Mesodermal cell (in vitro differentiated cells): ENCODE measurements at regions not wholly inside any gene's neighbourhood (a gene's known extent, or its start where the extent isn't known, plus 50 kb on each side); places are given as distances from the start of the nearest gene placed in this dataset.
"Not testable (repeated sequence)": the region's sequence is repeated elsewhere in the genome, so short reads cannot be mapped to it uniquely, and the experiment has no call there.

Experiments
- H3K27ac ChIP-seq: 2 replicates; pipeline ENCODE4 v1.7.0; 2013; ENCODE audit warnings: mild to moderate bottlenecking, low read depth, low read length, moderate library complexity; ENCODE audit not compliant: severe bottlenecking
- H3K36me3 ChIP-seq: 2 replicates; pipeline ENCODE4 v1.7.1; 2013; ENCODE audit warnings: mild to moderate bottlenecking, low read length, moderate library complexity; ENCODE audit not compliant: control insufficient read depth, insufficient read depth
- H3K4me1 ChIP-seq: one replicate; pipeline ENCODE4 v1.7.1; 2013; ENCODE audit warnings: mild to moderate bottlenecking, low read length; ENCODE audit not compliant: insufficient read depth, control insufficient read depth, poor library complexity, severe bottlenecking
- H3K4me3 ChIP-seq: 2 replicates; pipeline ENCODE4 v1.7.0; 2013; ENCODE audit warnings: low read length, control low read depth, mild to moderate bottlenecking; ENCODE audit not compliant: insufficient read depth, poor library complexity, severe bottlenecking; ENCODE audit errors: extremely low read depth
- H3K9me3 ChIP-seq: 2 replicates; pipeline ENCODE4 v1.7.1; 2013; ENCODE audit warnings: mild to moderate bottlenecking, low read length, moderate library complexity; ENCODE audit not compliant: control insufficient read depth
- WGBS, 2 experiments: methylation state at CpG; one replicate each; pipeline ENCODE4 v1.1.5; 2013; ENCODE audit warnings: missing lambda C conversion rate in 2 of 2; ENCODE audit not compliant: insufficient coverage in 2 of 2; 5-methylcytosine and 5-hydroxymethylcytosine counted together

GRCh38 chr11:3544990-3545389 is 96.8 kb downstream of the ART5 start:
- H3K4me3 ChIP-seq, H3K9me3 ChIP-seq, H3K36me3 ChIP-seq, H3K4me1 ChIP-seq, H3K27ac ChIP-seq: not testable (repeated sequence)
- whole genome bisulfite sequencing, 2 experiments: 85 to 93% methylated on average over 4 to 9 of the region's 10 CpGs

GRCh38 chr11:3538220-3538619 is 103.6 kb downstream of the ART5 start:
- H3K4me3 ChIP-seq, H3K4me1 ChIP-seq, H3K27ac ChIP-seq, H3K36me3 ChIP-seq, H3K9me3 ChIP-seq: not testable (repeated sequence)
- WGBS, 2 experiments: no CpG with 5 or more reads among the region's 1 CpG

- not testable (repeated sequence) for H3K9me3 ChIP-seq, H3K36me3 ChIP-seq, H3K4me3 ChIP-seq, H3K4me1 ChIP-seq, H3K27ac ChIP-seq
- 94 to 100% methylated on average over 1 to 2 of the region's 4 CpGs for WGBS, 2 experiments
Observed at GRCh38 chr11:3537254-3537653, 104.5 kb downstream of the ART5 start.

GRCh38 chr11:3532958-3533357 is 108.8 kb downstream of the ART5 start:
- H3K9me3 ChIP-seq, H3K36me3 ChIP-seq, H3K4me3 ChIP-seq, H3K4me1 ChIP-seq, H3K27ac ChIP-seq: not testable (repeated sequence)
- WGBS, 2 experiments: no CpG with 5 or more reads among the region's 1 CpG

GRCh38 chr11:3531280-3531679 is 110.5 kb downstream of the ART5 start:
- H3K9me3 ChIP-seq, H3K27ac ChIP-seq, H3K4me3 ChIP-seq, H3K4me1 ChIP-seq, H3K36me3 ChIP-seq: not testable (repeated sequence)
- WGBS, 2 experiments: 93 to 95% methylated on average over 3 of the region's 5 CpGs

- not testable (repeated sequence) for H3K36me3 ChIP-seq, H3K9me3 ChIP-seq, H3K4me1 ChIP-seq, H3K27ac ChIP-seq, H3K4me3 ChIP-seq
Observed at GRCh38 chr11:3523567-3523966, 118.2 kb downstream of the ART5 start.

- H3K4me1 ChIP-seq, H3K27ac ChIP-seq, H3K4me3 ChIP-seq, H3K9me3 ChIP-seq, H3K36me3 ChIP-seq: not testable (repeated sequence)
Observed at GRCh38 chr11:3520905-3521304, 120.9 kb downstream of the ART5 start.

- not testable (repeated sequence) for H3K9me3 ChIP-seq, H3K27ac ChIP-seq, H3K4me1 ChIP-seq, H3K36me3 ChIP-seq, H3K4me3 ChIP-seq
- 94 to 100% methylated on average over 2 of the region's 5 CpGs for WGBS, 2 experiments
Observed at GRCh38 chr11:3519841-3520240, 122.0 kb downstream of the ART5 start.

- WGBS, 2 experiments: no CpG with 5 or more reads among the region's 4 CpGs
- H3K36me3 ChIP-seq, H3K4me3 ChIP-seq, H3K27ac ChIP-seq, H3K4me1 ChIP-seq, H3K9me3 ChIP-seq: not testable (repeated sequence)
Observed at GRCh38 chr11:3516934-3517567, 124.7 kb downstream of the ART5 start.

GRCh38 chr11:3516345-3516933 is 125.4 kb downstream of the ART5 start:
- not testable (repeated sequence) for H3K36me3 ChIP-seq, H3K9me3 ChIP-seq, H3K4me1 ChIP-seq, H3K4me3 ChIP-seq
- peak overlapping the region; percentile 71 for H3K27ac ChIP-seq
- WGBS, 2 experiments: 80% methylated on average over 1 of the region's 6 CpGs; no CpG with 5 or more reads in 1 of the 2 experiments

- WGBS, 2 experiments: 83 to 90% methylated on average over 2 to 5 of the region's 15 CpGs
- not testable (repeated sequence) for H3K4me3 ChIP-seq
Observed at GRCh38 chr11:3514635-3515424, 127.0 kb downstream of the ART5 start.

More at GRCh38 chr11:3514635-3515424, 127.0 kb downstream of the ART5 start:
- not testable (repeated sequence) for H3K4me1 ChIP-seq, H3K9me3 ChIP-seq, H3K27ac ChIP-seq, H3K36me3 ChIP-seq
